ENCODE measurements at regions not wholly inside any gene's neighbourhood (a gene's known extent, or its start where the extent isn't known, plus 50 kb on each side); places are given as distances from the start of the nearest gene placed in this dataset.

DNA sequence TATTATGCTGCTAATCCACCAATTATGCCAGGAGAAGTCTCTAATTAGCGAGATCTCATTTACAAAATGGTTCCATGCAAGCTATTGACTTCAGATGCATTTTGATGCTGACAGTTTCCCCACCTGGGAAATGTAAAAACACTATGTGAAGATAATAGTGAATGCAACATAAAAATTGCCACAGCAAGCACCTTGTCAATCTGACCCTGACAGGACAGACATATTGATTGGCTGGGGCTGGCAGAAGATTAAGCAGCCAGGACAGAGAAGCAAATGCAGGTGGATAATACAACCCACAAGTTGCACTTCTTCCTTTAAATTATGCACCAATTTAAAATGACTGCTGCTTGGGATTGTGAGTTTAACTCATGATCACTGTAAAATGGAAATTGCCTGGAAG lies 642.8 kb upstream of the POT1 start:
- H3K4me3 ChIP-seq (ENCODE audit: low read depth, low read length) = no peak overlapping the region
- TF ChIP-seq, protein P1, sequence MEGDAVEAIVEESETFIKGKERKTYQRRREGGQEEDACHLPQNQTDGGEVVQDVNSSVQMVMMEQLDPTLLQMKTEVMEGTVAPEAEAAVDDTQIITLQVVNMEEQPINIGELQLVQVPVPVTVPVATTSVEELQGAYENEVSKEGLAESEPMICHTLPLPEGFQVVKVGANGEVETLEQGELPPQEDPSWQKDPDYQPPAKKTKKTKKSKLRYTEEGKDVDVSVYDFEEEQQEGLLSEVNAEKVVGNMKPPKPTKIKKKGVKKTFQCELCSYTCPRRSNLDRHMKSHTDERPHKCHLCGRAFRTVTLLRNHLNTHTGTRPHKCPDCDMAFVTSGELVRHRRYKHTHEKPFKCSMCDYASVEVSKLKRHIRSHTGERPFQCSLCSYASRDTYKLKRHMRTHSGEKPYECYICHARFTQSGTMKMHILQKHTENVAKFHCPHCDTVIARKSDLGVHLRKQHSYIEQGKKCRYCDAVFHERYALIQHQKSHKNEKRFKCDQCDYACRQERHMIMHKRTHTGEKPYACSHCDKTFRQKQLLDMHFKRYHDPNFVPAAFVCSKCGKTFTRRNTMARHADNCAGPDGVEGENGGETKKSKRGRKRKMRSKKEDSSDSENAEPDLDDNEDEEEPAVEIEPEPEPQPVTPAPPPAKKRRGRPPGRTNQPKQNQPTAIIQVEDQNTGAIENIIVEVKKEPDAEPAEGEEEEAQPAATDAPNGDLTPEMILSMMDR (conservative IDR thresholded peaks at IDR 0.05; ENCODE audit: low read depth, low read length) = no peak
- no peak for DNase-seq (ENCODE audit: low read depth)

DNA sequence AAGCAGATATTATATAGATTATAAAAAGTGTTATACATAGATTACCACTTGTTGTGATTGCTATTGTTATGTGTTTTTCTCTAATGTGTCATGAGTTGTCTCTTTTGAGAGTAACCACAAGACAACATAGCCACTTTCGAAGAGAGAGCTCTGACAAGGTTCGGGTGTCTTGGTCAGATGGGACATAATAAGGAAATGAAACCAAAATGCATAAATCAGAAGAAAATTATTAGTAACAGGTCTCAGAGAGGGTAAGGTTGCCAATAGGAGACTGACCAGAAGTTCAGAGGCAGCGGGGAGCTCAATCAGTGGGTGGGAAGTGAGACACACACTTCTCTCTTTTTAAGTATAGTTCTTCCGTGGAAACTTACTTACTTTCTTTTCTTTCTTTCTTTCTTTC lies 639.2 kb upstream of the POT1 start:
- no peak overlapping the region for H3K4me3 ChIP-seq (ENCODE audit: low read depth, low read length)
- TF ChIP-seq, protein P1 (conservative IDR thresholded peaks at IDR 0.05; ENCODE audit: low read depth, low read length) = no peak
- DNase-seq (ENCODE audit: low read depth) = no peak

DNA sequence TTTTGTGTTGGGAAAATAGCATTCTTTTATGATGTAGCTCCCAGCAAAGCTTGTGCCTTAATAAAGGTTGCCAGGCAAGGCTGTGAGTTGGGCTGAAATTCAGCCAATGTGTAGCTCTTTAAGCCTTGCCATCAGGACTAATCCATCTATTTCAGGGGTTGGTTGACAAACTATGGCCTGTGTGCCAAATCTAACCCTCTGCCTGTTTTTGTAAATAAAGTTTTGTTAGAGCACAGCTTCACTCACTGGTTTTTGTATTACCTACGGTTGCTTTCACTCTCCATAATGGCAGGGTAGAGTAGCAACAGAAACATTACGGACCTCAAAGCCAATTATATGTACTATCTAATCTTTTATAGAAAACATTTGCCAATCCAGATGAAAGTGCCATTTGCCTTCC lies 638.1 kb upstream of the POT1 start:
- TF ChIP-seq, protein P1 (conservative IDR thresholded peaks at IDR 0.05; ENCODE audit: low read depth, low read length) = no peak

DNA sequence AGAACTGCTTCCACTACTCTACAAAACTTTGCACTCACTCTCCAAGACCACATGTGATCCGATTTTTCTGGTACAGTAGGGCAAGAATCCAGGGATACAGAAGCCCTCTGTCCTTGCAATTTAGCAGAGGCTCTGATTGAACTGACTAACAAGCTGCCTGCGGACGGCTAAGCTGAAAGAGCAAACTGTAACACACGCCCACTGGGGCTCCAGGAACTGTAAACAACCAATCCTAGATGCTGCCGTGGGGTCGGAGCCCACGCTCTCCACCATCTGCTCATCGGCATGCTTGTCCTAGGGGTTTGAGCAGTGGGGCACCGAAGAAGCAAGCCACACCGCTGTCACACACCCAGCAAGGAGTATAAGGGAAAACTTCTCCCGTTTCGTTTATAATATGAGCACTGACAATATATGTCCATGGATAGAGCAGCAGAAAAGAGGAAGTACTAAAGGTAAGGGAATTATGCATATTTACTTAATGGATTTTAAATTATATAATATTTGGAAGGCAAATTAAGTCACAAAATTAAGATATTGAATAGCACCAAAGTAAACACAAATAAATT lies 634.4 kb upstream of the POT1 start:
- TF ChIP-seq, protein P1 (conservative IDR thresholded peaks at IDR 0.05; ENCODE audit: low read depth, low read length) = no peak
- DNase-seq (ENCODE audit: low read depth) = peak; percentile 41

More for the DNA sequence above, 638.1 kb upstream of the POT1 start:
- no peak for DNase-seq (ENCODE audit: low read depth)
- H3K4me3 ChIP-seq (ENCODE audit: low read depth, low read length) = no peak overlapping the region

DNA sequence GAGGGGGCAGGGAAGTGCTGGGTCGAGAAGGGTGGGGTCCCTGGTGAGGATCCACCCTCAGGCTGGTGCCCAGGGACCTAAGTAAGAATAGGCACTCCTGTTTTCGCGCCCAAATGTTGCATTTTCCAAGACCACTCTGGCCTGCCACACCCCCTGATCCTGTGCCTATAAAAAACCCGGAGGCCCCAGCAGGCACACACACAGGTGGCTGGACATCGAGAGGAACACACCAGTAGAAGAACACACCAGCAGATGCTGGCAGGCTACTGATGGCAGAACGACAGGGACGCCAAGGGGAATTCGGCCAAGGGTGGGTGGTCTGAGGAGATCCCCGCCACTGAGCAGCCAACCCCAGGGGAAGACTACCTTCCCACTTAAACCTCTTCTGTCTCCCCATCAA lies 633.9 kb upstream of the POT1 start:
- no peak for DNase-seq (ENCODE audit: low read depth)
- H3K4me3 ChIP-seq (ENCODE audit: low read depth, low read length) = peak overlapping the region; percentile 56
- TF ChIP-seq, protein P1 (conservative IDR thresholded peaks at IDR 0.05; ENCODE audit: low read depth, low read length) = no peak

More for the DNA sequence above, 634.4 kb upstream of the POT1 start:
- H3K4me3 ChIP-seq (ENCODE audit: low read depth, low read length) = peak overlapping the region; percentile 56

DNA sequence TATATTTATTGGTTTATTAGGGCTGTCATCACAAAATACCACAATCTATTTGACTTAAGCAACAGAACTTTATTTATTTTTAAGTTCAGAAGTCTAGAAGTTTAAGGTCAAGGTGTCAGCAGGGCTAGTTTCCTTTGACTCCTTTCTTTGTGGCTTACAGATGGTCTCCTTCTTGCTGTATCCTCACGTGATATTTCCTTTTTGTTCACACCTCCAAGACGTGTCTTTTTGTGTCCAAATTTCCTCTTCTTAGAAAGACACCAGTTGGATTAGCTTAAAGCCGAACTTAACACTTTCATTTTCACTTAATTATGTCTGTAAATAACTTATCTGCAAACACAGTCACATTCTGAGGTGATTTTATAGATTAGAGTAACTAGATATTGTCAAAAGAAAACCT lies 631.4 kb upstream of the POT1 start:
- TF ChIP-seq, protein P1 (conservative IDR thresholded peaks at IDR 0.05; ENCODE audit: low read depth, low read length) = no peak
- DNase-seq (ENCODE audit: low read depth) = peak; percentile 14
- peak overlapping the region; percentile 40 for H3K4me3 ChIP-seq (ENCODE audit: low read depth, low read length)

DNA sequence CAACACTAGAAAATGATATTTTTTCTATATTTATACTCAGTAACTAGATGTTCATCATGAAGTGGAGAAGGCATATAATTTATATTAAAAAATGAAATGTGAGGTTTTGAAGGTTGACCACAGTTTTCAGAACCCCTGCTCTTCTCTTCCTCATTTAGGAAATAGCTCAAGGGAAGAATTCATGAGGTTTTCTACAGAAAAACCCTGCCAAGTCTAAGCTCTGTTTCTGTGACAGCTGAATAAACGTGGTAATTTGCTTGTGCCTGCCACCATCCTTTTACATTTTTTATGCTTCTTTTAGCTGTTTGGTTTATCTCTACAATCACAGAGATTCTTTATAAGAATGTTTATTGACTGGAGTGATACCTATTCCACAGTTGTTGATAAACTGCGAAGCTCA lies 630.3 kb upstream of the POT1 start:
- DNase-seq (ENCODE audit: low read depth) = no peak
- H3K4me3 ChIP-seq (ENCODE audit: low read depth, low read length) = no peak overlapping the region
- TF ChIP-seq, protein P1 (conservative IDR thresholded peaks at IDR 0.05; ENCODE audit: low read depth, low read length) = no peak

All from choroid plexus epithelial cell (primary cell).